ENCODE measurements at regions not wholly inside any gene's neighbourhood (a gene's known extent, or its start where the extent isn't known, plus 50 kb on each side); places are given as distances from the start of the nearest gene placed in this dataset.

DNA sequence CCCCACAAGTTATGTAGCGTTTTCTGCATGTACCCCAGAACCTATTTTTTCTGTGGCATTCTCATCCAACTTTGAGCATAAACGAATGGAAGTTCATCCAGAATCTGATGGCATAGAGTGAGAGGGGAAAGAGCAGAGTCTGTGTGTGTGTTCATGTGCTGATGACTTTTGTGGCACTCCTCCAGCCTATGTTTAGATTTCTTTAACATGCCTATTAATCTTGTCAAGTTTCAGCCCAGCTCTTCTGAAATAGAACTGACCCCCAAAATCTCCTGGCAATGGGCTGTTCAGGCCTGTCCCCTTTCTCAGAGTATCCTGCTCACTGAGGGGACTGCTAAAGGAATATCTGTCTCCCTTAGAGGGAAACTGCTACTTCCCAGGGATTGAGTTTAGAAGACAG, 56.4 kb upstream of the NEO1 start:
- Histone ChIP-seq H3K4me3 (ENCODE audit: low read depth in 1 of 2, low read length in 1 of 2) (no peak overlapping the region), H3K36me3 (no peaks in the 10 kb centered on the region), H3K27ac (no peak overlapping the region), H3K4me1 (ENCODE audit: control insufficient read depth in 1 of 2, insufficient read depth in 1 of 2, low read depth in 1 of 2, low read length in 1 of 2) (no peaks in the 10 kb centered on the region), H3K27me3 (peaks cover 57% of the 10 kb centered on the region), H3K9me3 (no peaks in the 10 kb centered on the region)
- TF ChIP-seq, protein P1, sequence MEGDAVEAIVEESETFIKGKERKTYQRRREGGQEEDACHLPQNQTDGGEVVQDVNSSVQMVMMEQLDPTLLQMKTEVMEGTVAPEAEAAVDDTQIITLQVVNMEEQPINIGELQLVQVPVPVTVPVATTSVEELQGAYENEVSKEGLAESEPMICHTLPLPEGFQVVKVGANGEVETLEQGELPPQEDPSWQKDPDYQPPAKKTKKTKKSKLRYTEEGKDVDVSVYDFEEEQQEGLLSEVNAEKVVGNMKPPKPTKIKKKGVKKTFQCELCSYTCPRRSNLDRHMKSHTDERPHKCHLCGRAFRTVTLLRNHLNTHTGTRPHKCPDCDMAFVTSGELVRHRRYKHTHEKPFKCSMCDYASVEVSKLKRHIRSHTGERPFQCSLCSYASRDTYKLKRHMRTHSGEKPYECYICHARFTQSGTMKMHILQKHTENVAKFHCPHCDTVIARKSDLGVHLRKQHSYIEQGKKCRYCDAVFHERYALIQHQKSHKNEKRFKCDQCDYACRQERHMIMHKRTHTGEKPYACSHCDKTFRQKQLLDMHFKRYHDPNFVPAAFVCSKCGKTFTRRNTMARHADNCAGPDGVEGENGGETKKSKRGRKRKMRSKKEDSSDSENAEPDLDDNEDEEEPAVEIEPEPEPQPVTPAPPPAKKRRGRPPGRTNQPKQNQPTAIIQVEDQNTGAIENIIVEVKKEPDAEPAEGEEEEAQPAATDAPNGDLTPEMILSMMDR (IDR thresholded peaks at IDR 0.05), result no peak

DNA sequence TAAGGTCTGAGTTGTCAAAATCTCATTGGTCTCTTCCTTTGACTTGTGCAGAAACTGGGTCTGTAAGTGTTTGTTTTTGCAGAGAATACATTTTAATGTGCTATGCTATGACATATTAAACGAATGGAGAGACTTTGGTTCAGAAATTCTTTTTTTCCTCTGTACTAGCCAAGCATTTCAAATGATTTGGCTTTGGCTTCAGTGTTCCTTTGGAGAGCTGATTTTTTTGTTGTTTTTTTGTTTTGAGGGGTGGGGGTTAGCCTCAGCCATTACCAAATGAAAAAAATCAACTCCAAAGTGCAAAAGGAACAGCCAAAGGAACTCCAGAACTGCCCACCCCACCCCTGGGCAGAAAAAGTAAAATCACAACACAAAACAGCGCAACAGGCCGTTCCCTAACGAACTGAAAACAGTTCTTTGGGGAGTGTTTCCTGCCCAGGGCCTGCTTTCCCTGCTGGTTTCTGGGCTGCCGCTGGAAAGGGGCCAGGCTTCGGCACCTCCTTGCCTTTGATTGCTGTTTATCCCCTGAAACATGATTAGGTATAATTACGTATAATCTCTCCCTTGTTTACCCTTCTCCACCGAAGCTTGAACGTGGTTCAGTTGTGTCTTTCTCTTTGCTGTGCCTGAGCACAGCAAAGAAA, 57.6 kb upstream of the NEO1 start:
- H3K27ac ChIP-seq, result no peak overlapping the region
- no peak overlapping the region for H3K4me3 ChIP-seq (ENCODE audit: low read depth in 1 of 2, low read length in 1 of 2)
- TF ChIP-seq, protein P1 (IDR thresholded peaks at IDR 0.05), result no peak
- no peaks in the 10 kb centered on the region for H3K36me3 ChIP-seq
- H3K4me1 ChIP-seq (ENCODE audit: control insufficient read depth in 1 of 2, insufficient read depth in 1 of 2, low read depth in 1 of 2, low read length in 1 of 2), result no peaks in the 10 kb centered on the region
- peaks cover 45% of the 10 kb centered on the region for H3K27me3 ChIP-seq
- H3K9me3 ChIP-seq, result no peaks in the 10 kb centered on the region

- Histone ChIP-seq H3K36me3 (no peaks in the 10 kb centered on the region), H3K9me3 (no peaks in the 10 kb centered on the region), H3K4me3 (ENCODE audit: low read depth in 1 of 2, low read length in 1 of 2) (no peak overlapping the region), H3K4me1 (ENCODE audit: control insufficient read depth in 1 of 2, insufficient read depth in 1 of 2, low read depth in 1 of 2, low read length in 1 of 2) (no peaks in the 10 kb centered on the region), H3K27me3 (peaks cover 29% of the 10 kb centered on the region), H3K27ac (no peak overlapping the region)
- TF ChIP-seq, protein P1 (IDR thresholded peaks at IDR 0.05), result no peak
Measured at GRCh38 chr15:72992841-72993252, 59.4 kb upstream of the NEO1 start.

- Histone ChIP-seq H3K4me3 (ENCODE audit: low read depth in 1 of 2, low read length in 1 of 2) (no peak overlapping the region), H3K4me1 (ENCODE audit: control insufficient read depth in 1 of 2, insufficient read depth in 1 of 2, low read depth in 1 of 2, low read length in 1 of 2) (no peaks in the 10 kb centered on the region), H3K36me3 (no peaks in the 10 kb centered on the region), H3K27ac (no peak overlapping the region), H3K9me3 (no peaks in the 10 kb centered on the region), H3K27me3 (peaks cover 23% of the 10 kb centered on the region)
- TF ChIP-seq, protein P1 (IDR thresholded peaks at IDR 0.05), result no peak
Measured at GRCh38 chr15:72991026-72991425, 61.2 kb upstream of the NEO1 start.

GRCh38 chr15:72983801-72984545, 68.3 kb upstream of the NEO1 start:
- Histone ChIP-seq H3K4me3 (ENCODE audit: low read depth in 1 of 2, low read length in 1 of 2) (no peak overlapping the region), H3K4me1 (ENCODE audit: control insufficient read depth in 1 of 2, insufficient read depth in 1 of 2, low read depth in 1 of 2, low read length in 1 of 2) (no peaks in the 10 kb centered on the region), H3K27me3 (peaks cover 11% of the 10 kb centered on the region), H3K27ac (no peak overlapping the region), H3K36me3 (no peaks in the 10 kb centered on the region), H3K9me3 (no peaks in the 10 kb centered on the region)
- TF ChIP-seq, protein P1 (IDR thresholded peaks at IDR 0.05), result no peak

Measured in neutrophil (primary cell).